Adrenal gland (tissue), 9 donors: ENCODE measurements at regions not wholly inside any gene's neighbourhood (a gene's known extent, or its start where the extent isn't known, plus 50 kb on each side); places are given as distances from the start of the nearest gene placed in this dataset.

Experiments used
- DNase-seq, 7 donors: peaks; one replicate each; pipeline ENCODE4 v3.0.0-alpha.2; 2019 to 2020
- H3K27ac ChIP-seq, 5 donors: fragments of 200-600 bp; sonication (generic) in 4 of 5; 1 replicate in 3 of 5; 2 replicates in 2 of 5; pipeline versions ENCODE4 v1.5.1 to v1.8.0; 2016 to 2020; ENCODE audit warnings: mild to moderate bottlenecking in 1 of 5
- H3K27me3 ChIP-seq: fragments of 200-600 bp; 2 replicates; pipeline ENCODE4 v1.8.0; 2021
- H3K36me3 ChIP-seq, 2 donors: fragments of 200-600 bp; replicated peaks in 1 of 2; 1 replicate in 1 of 2; 2 replicates in 1 of 2; pipeline versions ENCODE4 v1.5.1 to v1.8.0; 2018 to 2022
- H3K4me1 ChIP-seq, 2 donors: fragments of 200-600 bp; replicated peaks in 1 of 2; 1 replicate in 1 of 2; 2 replicates in 1 of 2; pipeline versions ENCODE4 v1.5.1 to v1.8.0; 2018 to 2021
- H3K4me3 ChIP-seq, 4 donors: fragments of 200-600 bp; sonication (generic) in 3 of 4; one replicate each; pipeline ENCODE4 v1.5.1; 2016 to 2018
- H3K9me3 ChIP-seq, 3 donors: fragments of 200-600 bp; sonication (generic) in 1 of 3; replicated peaks in 1 of 3; 1 replicate in 2 of 3; 2 replicates in 1 of 3; pipeline versions ENCODE4 v1.5.1 to v1.8.0; 2016 to 2021
- CTCF ChIP-seq, 6 experiments: fragments of 450-650 bp in 4 of 6; fragments of 200-600 bp in 2 of 6; sonication (generic) in 1 of 6; IDR thresholded peaks; 1 replicate in 5 of 6; 2 replicates in 1 of 6; pipeline versions ENCODE4 v1.5.1 to v1.8.0; 2016 to 2021; ENCODE audit warnings: antibody characterized with exemption in 6 of 6, mild to moderate bottlenecking in 2 of 6, moderate library complexity in 1 of 6
- POLR2A ChIP-seq, 2 donors: fragments of 450-650 bp; IDR thresholded peaks; one replicate each; pipeline ENCODE4 v1.6.1; 2017; ENCODE audit warnings: antibody characterized with exemption in 2 of 2, mild to moderate bottlenecking in 2 of 2, moderate library complexity in 1 of 2
- WGBS, 4 donors: extraction: QIAGEN DNeasy Blood & Tissue Kit in 2 of 4; methylation state at CpG; one replicate each; pipeline versions ENCODE4 v1.1.5 to v1.1.7; 2013 to 2017; 5-methylcytosine and 5-hydroxymethylcytosine counted together
- intact Hi-C, 2 donors: fragments of 100-400 bp; cut with DNase I; formaldehyde crosslinking; loops; one replicate each; pipeline versions ENCODE4 v1.14.1 to v1.15.0; 2022 to 2023
- donor health status: healthy with polysubstance abuse.
- donor health status: Bipolar disorder and iron deficiency.
- donor health status: DM: yes; HTN: yes; CAD: no.
- donor health status: DM: no; HTN: no; CAD: no.
- donor health status: DM: no; HTN: no; CAD: no.

- Histone ChIP-seq H3K9me3 (no peaks in the 10 kb centered on the region), H3K4me1 (no peaks in the 10 kb centered on the region), H3K36me3 (no peaks in the 10 kb centered on the region), H3K4me3 (no peak overlapping the region), H3K27me3 (no peaks in the 10 kb centered on the region), H3K27ac (no peak overlapping the region)
- TF ChIP-seq CTCF (IDR thresholded peaks at IDR 0.05) (no peak), POLR2A (IDR thresholded peaks at IDR 0.05) (no peak)
- 64 to 72% (median 66%) methylated on average over 1 of the region's 1 CpG for WGBS, 4 donors
- intact Hi-C loops: no loop called here
- no peak for DNase-seq
Measured at GRCh38 chr5:4156153-4156552, 560.5 kb downstream of the IRX1 start.

GRCh38 chr5:4156889-4157288, 561.3 kb downstream of the IRX1 start:
- intact Hi-C loops: no loop called here
- DNase-seq: no peak
- H3K27ac ChIP-seq: no peak overlapping the region
- H3K27me3 ChIP-seq: no peaks in the 10 kb centered on the region
- H3K36me3 ChIP-seq: no peaks in the 10 kb centered on the region
- H3K4me1 ChIP-seq: no peaks in the 10 kb centered on the region
- no peak overlapping the region for H3K4me3 ChIP-seq
- TF ChIP-seq CTCF (IDR thresholded peaks at IDR 0.05) (no peak), POLR2A (IDR thresholded peaks at IDR 0.05) (no peak)
- no peaks in the 10 kb centered on the region for H3K9me3 ChIP-seq

- no peak for DNase-seq
- TF ChIP-seq CTCF (IDR thresholded peaks at IDR 0.05) (no peak), POLR2A (IDR thresholded peaks at IDR 0.05) (no peak)
- Histone ChIP-seq H3K9me3 (no peaks in the 10 kb centered on the region), H3K4me3 (no peak overlapping the region), H3K36me3 (no peaks in the 10 kb centered on the region), H3K4me1 (no peaks in the 10 kb centered on the region), H3K27ac (no peak overlapping the region), H3K27me3 (no peaks in the 10 kb centered on the region)
- 52 to 53% (median 52%) methylated on average over 3 of the region's 3 CpGs for WGBS, 4 donors
- intact Hi-C loops: no loop called here
Measured at GRCh38 chr5:4158750-4159447, 563.3 kb downstream of the IRX1 start.

GRCh38 chr5:4159681-4160080, 564.0 kb downstream of the IRX1 start:
- no peaks in the 10 kb centered on the region for H3K4me1 ChIP-seq
- no peak overlapping the region for H3K4me3 ChIP-seq
- 70 to 79% (median 75%) methylated on average over 5 of the region's 5 CpGs for WGBS, 4 donors
- no peak for DNase-seq
- TF ChIP-seq CTCF (IDR thresholded peaks at IDR 0.05) (no peak), POLR2A (IDR thresholded peaks at IDR 0.05) (no peak)
- H3K27me3 ChIP-seq: no peaks in the 10 kb centered on the region
- H3K27ac ChIP-seq: no peak overlapping the region
- no peaks in the 10 kb centered on the region for H3K9me3 ChIP-seq
- H3K36me3 ChIP-seq: no peaks in the 10 kb centered on the region
- intact Hi-C loops: no loop called here
